ENCODE measurements at regions not wholly inside any gene's neighbourhood (a gene's known extent, or its start where the extent isn't known, plus 50 kb on each side); places are given as distances from the start of the nearest gene placed in this dataset.
A peak's percentile ranks its signal among the peaks of the same experiment; 100 is the strongest.

- no peak overlapping the region for H3K4me3 ChIP-seq (ENCODE audit: low read depth in 2 of 2, low read length in 1 of 2)
- TF ChIP-seq RFX5 (IDR thresholded peaks at IDR 0.05; ENCODE audit: low read length) (no peak), EP300 (IDR thresholded peaks at IDR 0.05; ENCODE audit: borderline replicate concordance in 1 of 2, low read depth in 1 of 2, low read length in 1 of 2) (no peak), TCF12 (IDR thresholded peaks at IDR 0.05) (no peak), ZBTB33 (IDR thresholded peaks at IDR 0.05; ENCODE audit: borderline replicate concordance, low read depth) (no peak), POLR2AphosphoS5 (IDR thresholded peaks at IDR 0.05; ENCODE audit: low read depth, low read length) (no peak), USF2 (IDR thresholded peaks at IDR 0.05; ENCODE audit: borderline replicate concordance, low read depth, low read length) (no peak), RCOR1 (IDR thresholded peaks at IDR 0.05; ENCODE audit: low read length) (no peak)
- no peaks in the 10 kb centered on the region for H3K4me1 ChIP-seq (ENCODE audit: control insufficient read depth in 1 of 2, insufficient read depth in 2 of 2, low read depth in 1 of 2, low read length in 1 of 2)
- no peak overlapping the region for H3K27ac ChIP-seq (ENCODE audit: low read depth in 2 of 2, low read length in 1 of 2)
- no peaks in the 10 kb centered on the region for H4K20me1 ChIP-seq (ENCODE audit: insufficient read depth)
- H3K79me2 ChIP-seq (ENCODE audit: insufficient read depth), result no peaks in the 10 kb centered on the region
- WGBS (ENCODE audit: low lambda C conversion rate), result 51% methylated on average over 4 of the region's 4 CpGs
- no peaks in the 10 kb centered on the region for H3K36me3 ChIP-seq (replicated peaks in 1 of 2; ENCODE audit: control insufficient read depth in 1 of 2, insufficient read depth in 2 of 2, low read length in 1 of 2)
- no peak overlapping the region for H3K4me2 ChIP-seq
- DNase-seq, result no peak
- no peaks in the 10 kb centered on the region for H3F3A ChIP-seq (replicated peaks; ENCODE audit: insufficient read depth)
- H3K9me2 ChIP-seq, result no peaks in the 10 kb centered on the region
- ChIA-PET POLR2A (no interaction called here), CTCF (interaction anchor here (1.4 kb wide), 1 partner anchor 9 kb away, joined by 4 read pairs; no protein-coding TSS in a partner anchor)
- no peak overlapping the region for H2AFZ ChIP-seq (ENCODE audit: low read depth)
- no peak overlapping the region for H3K9ac ChIP-seq
- H3K27me3 ChIP-seq (ENCODE audit: insufficient read depth), result no peaks in the 10 kb centered on the region
- no peaks in the 10 kb centered on the region for H3K9me3 ChIP-seq
These were observed 67.0 kb upstream of the MSX1 start for GRCh38 chr4:4792466-4792865.

GRCh38 chr4:4791299-4792111 lies 68.0 kb upstream of the MSX1 start:
- Histone ChIP-seq H3K9ac (no peak overlapping the region), H2AFZ (ENCODE audit: low read depth) (no peak overlapping the region), H3K27me3 (ENCODE audit: insufficient read depth) (no peaks in the 10 kb centered on the region), H3K9me2 (no peaks in the 10 kb centered on the region), H4K20me1 (ENCODE audit: insufficient read depth) (no peaks in the 10 kb centered on the region), H3K4me2 (no peak overlapping the region), H3K27ac (ENCODE audit: low read depth in 2 of 2, low read length in 1 of 2) (no peak overlapping the region), H3K4me3 (ENCODE audit: low read depth in 2 of 2, low read length in 1 of 2) (no peak overlapping the region), H3K9me3 (no peaks in the 10 kb centered on the region), H3F3A (replicated peaks; ENCODE audit: insufficient read depth) (no peaks in the 10 kb centered on the region), H3K36me3 (replicated peaks in 1 of 2; ENCODE audit: control insufficient read depth in 1 of 2, insufficient read depth in 2 of 2, low read length in 1 of 2) (no peaks in the 10 kb centered on the region), H3K79me2 (ENCODE audit: insufficient read depth) (no peaks in the 10 kb centered on the region), H3K4me1 (ENCODE audit: control insufficient read depth in 1 of 2, insufficient read depth in 2 of 2, low read depth in 1 of 2, low read length in 1 of 2) (no peaks in the 10 kb centered on the region)
- ChIA-PET CTCF (interaction anchor here (1.0 to 1.4 kb wide), 2 partner anchors 8 to 11 kb away, joined by 3 to 4 read pairs; no protein-coding TSS in a partner anchor), POLR2A (no interaction called here)
- WGBS (ENCODE audit: low lambda C conversion rate), result 33% methylated on average over 6 of the region's 14 CpGs
- peak; percentile 30 for DNase-seq
- TF ChIP-seq IRF3 (IDR thresholded peaks at IDR 0.05; ENCODE audit: low read depth, low read length) (no peak), CTCF (IDR thresholded peaks at IDR 0.05) (no peak), RCOR1 (IDR thresholded peaks at IDR 0.05; ENCODE audit: low read length) (no peak), ELF1 (IDR thresholded peaks at IDR 0.05) (no peak), SIN3A (IDR thresholded peaks at IDR 0.05; ENCODE audit: borderline replicate concordance, low read depth, low read length) (no peak), JUND (IDR thresholded peaks at IDR 0.05) (no peak), USF2 (IDR thresholded peaks at IDR 0.05; ENCODE audit: borderline replicate concordance, low read depth, low read length) (no peak), GABPA (IDR thresholded peaks at IDR 0.05; ENCODE audit: low read depth) (no peak), SMC3 (IDR thresholded peaks at IDR 0.05; ENCODE audit: low read depth, low read length) (no peak), NRF1 (IDR thresholded peaks at IDR 0.05; ENCODE audit: low read depth, low read length) (no peak), ZBTB33 (IDR thresholded peaks at IDR 0.05; ENCODE audit: borderline replicate concordance, low read depth) (no peak), RXRA (IDR thresholded peaks at IDR 0.05; ENCODE audit: borderline replicate concordance, low read depth) (no peak), MAX (IDR thresholded peaks at IDR 0.05; ENCODE audit: low read depth) (no peak)

All from SK-N-SH (cell line).